Progenitor cell of endocrine pancreas (in vitro differentiated cells): ENCODE measurements at regions not wholly inside any gene's neighbourhood (a gene's known extent, or its start where the extent isn't known, plus 50 kb on each side); places are given as distances from the start of the nearest gene placed in this dataset.

Experiments
- DNase-seq: peaks from one replicate; pipeline ENCODE4 v3.0.0; 2021; ENCODE audit warnings: low spot score; ENCODE audit not compliant: unreplicated experiment
- H3K27ac Mint-ChIP-seq: 2 replicates; pipeline ENCODE4 v1.8.0; 2021; ENCODE audit warnings: mild to moderate bottlenecking, moderate library complexity, mixed read lengths
- H3K27me3 Mint-ChIP-seq: 2 replicates; pipeline ENCODE4 v1.8.0; 2021; ENCODE audit warnings: mixed read lengths
- H3K36me3 Mint-ChIP-seq: 2 replicates; pipeline ENCODE4 v1.8.0; 2022; ENCODE audit warnings: mixed read lengths; ENCODE audit not compliant: insufficient read depth
- H3K4me1 Mint-ChIP-seq: 2 replicates; pipeline ENCODE4 v1.8.0; 2021; ENCODE audit warnings: low read depth, mixed read lengths
- H3K4me3 Mint-ChIP-seq: 2 replicates; pipeline ENCODE4 v1.8.0; 2021; ENCODE audit warnings: low read depth, mild to moderate bottlenecking, moderate library complexity, mixed read lengths
- H3K9me3 Mint-ChIP-seq: 2 replicates; pipeline ENCODE4 v1.8.0; 2021; ENCODE audit warnings: low read depth, mixed read lengths
- TF ChIP-seq, protein P1 (sequence below): fragments of 200-600 bp; sonication (generic); IDR thresholded peaks from one replicate; pipeline ENCODE4 v1.5.0; 2021; ENCODE audit warnings: antibody characterized with exemption, mild to moderate bottlenecking; ENCODE audit not compliant: unreplicated experiment

GRCh38 chr20:57874141-57874540 lies 164.3 kb upstream of the PMEPA1 start:
- DNase-seq: no peak
- Mint-ChIP-seq H3K27ac (no peak overlapping the region), H3K9me3 (no peaks in the 10 kb centered on the region), H3K27me3 (peaks cover 50% of the 10 kb centered on the region), H3K4me1 (peaks cover 5% of the 10 kb centered on the region), H3K4me3 (no peak overlapping the region), H3K36me3 (no peaks in the 10 kb centered on the region)
- TF ChIP-seq, protein P1, sequence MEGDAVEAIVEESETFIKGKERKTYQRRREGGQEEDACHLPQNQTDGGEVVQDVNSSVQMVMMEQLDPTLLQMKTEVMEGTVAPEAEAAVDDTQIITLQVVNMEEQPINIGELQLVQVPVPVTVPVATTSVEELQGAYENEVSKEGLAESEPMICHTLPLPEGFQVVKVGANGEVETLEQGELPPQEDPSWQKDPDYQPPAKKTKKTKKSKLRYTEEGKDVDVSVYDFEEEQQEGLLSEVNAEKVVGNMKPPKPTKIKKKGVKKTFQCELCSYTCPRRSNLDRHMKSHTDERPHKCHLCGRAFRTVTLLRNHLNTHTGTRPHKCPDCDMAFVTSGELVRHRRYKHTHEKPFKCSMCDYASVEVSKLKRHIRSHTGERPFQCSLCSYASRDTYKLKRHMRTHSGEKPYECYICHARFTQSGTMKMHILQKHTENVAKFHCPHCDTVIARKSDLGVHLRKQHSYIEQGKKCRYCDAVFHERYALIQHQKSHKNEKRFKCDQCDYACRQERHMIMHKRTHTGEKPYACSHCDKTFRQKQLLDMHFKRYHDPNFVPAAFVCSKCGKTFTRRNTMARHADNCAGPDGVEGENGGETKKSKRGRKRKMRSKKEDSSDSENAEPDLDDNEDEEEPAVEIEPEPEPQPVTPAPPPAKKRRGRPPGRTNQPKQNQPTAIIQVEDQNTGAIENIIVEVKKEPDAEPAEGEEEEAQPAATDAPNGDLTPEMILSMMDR: no peak

DNA sequence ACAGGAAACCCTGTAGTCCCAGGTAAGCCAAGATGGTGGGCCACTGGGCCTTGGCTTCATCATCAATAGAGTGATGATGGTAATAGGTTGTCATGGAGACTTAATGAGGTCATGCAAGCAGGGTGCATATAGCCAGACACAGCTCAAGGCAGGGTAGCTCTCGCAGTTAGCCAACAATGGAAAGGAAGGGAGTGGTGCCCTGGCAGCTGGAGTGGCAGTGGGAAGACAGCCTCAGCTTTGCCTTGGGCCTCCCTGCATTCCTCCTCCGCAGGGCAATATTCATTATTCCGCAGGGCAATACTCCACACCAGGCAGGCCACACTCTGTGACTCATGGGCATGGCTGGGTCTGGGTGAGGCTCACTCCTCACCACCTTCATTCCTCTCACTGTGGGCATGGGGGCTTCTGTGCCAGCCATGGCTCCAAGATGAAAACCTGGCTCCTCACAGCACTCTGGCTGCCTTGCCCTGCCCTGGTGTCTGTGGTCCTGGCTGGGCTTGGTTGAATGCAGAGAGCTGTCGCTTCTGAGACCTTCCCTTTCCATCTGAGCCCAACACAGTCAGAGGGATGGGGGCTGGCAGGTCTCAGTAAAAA lies 163.1 kb upstream of the PMEPA1 start:
- peaks cover 52% of the 10 kb centered on the region for H3K27me3 Mint-ChIP-seq
- H3K36me3 Mint-ChIP-seq: no peaks in the 10 kb centered on the region
- TF ChIP-seq, protein P1: no peak
- H3K9me3 Mint-ChIP-seq: no peaks in the 10 kb centered on the region
- DNase-seq: no peak
- peaks cover 5% of the 10 kb centered on the region for H3K4me1 Mint-ChIP-seq
- H3K27ac Mint-ChIP-seq: no peak overlapping the region
- H3K4me3 Mint-ChIP-seq: no peak overlapping the region

- Mint-ChIP-seq H3K4me3 (no peak overlapping the region), H3K36me3 (no peaks in the 10 kb centered on the region), H3K27ac (no peak overlapping the region), H3K9me3 (no peaks in the 10 kb centered on the region), H3K27me3 (peaks cover 43% of the 10 kb centered on the region), H3K4me1 (no peaks in the 10 kb centered on the region)
- DNase-seq: no peak
- TF ChIP-seq, protein P1: no peak
These were observed 161.4 kb upstream of the PMEPA1 start for GRCh38 chr20:57871237-57871632.

- H3K4me1 Mint-ChIP-seq: no peaks in the 10 kb centered on the region
- H3K27me3 Mint-ChIP-seq: peaks cover 43% of the 10 kb centered on the region
- no peak overlapping the region for H3K27ac Mint-ChIP-seq
- no peak for DNase-seq
- H3K4me3 Mint-ChIP-seq: no peak overlapping the region
- TF ChIP-seq, protein P1: no peak
- H3K36me3 Mint-ChIP-seq: no peaks in the 10 kb centered on the region
- H3K9me3 Mint-ChIP-seq: no peaks in the 10 kb centered on the region
These were observed 160.9 kb upstream of the PMEPA1 start for GRCh38 chr20:57870597-57871236.

DNA sequence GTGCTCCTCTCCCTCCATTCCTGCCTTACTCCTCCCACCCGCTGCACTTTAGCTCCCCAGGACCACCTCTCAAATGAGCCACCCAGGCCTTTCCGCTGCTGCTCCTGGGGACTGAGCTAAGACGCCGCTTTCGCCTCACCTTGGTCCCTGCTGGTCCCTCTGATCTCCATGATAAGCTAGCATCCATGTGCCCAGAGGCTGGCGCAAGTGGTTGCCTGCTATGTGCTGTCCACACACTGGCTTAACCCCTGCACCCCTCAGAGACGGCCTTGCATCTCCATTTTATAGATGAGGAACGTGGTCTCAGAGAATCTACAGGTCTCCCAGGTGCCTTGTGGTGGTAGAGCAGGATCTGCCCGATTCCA lies 160.1 kb upstream of the PMEPA1 start:
- H3K4me3 Mint-ChIP-seq: no peak overlapping the region
- no peaks in the 10 kb centered on the region for H3K36me3 Mint-ChIP-seq
- TF ChIP-seq, protein P1: no peak
- no peak overlapping the region for H3K27ac Mint-ChIP-seq
- H3K27me3 Mint-ChIP-seq: peaks cover 43% of the 10 kb centered on the region
- no peak for DNase-seq
- H3K9me3 Mint-ChIP-seq: no peaks in the 10 kb centered on the region
- H3K4me1 Mint-ChIP-seq: no peaks in the 10 kb centered on the region
